H1 (cell line): ENCODE measurements at regions not wholly inside any gene's neighbourhood (a gene's known extent, or its start where the extent isn't known, plus 50 kb on each side); places are given as distances from the start of the nearest gene placed in this dataset.

Experiments
- CTCF ChIA-PET: fragments of 300-600 bp; sonication (Branson Sonifier 250); formaldehyde crosslinking; loops from one replicate; lab custom pipeline; 2021; ENCODE audit not compliant: partially characterized antibody; lab: Charles Lee
- POLR2A ChIA-PET: fragments of 300-600 bp; sonication (Branson Sonifier 250); formaldehyde crosslinking; loops from one replicate; lab custom pipeline; 2021; ENCODE audit warnings: inconsistent platforms; ENCODE audit not compliant: partially characterized antibody; lab: Charles Lee
- DNase-seq, 2 experiments: peaks; one replicate each; pipeline versions ENCODE4 v3.0.0 to v3.0.0-alpha.2; 2010 to 2022; ENCODE audit warnings: low spot score in 2 of 2, low read depth in 1 of 2, mixed read lengths in 1 of 2
- FAIRE-seq: peaks from 2 replicates; lab custom pipeline; 2011; peaks lifted over from hg19 to GRCh38; lab: Jason Lieb, UNC
- H2AFZ ChIP-seq: 2 replicates; pipeline ENCODE4 v1.8.1; 2012; ENCODE audit warnings: low read length, inconsistent platforms
- H2AK5ac ChIP-seq: 2 replicates; pipeline ENCODE4 v1.6.1; 2013; ENCODE audit warnings: low read depth, low read length
- H2BK120ac ChIP-seq: replicated peaks from 2 replicates; pipeline ENCODE3; 2013; ENCODE audit warnings: low read depth, low read length, inconsistent platforms
- H2BK12ac ChIP-seq: 2 replicates; pipeline ENCODE4 v1.6.1; 2013; ENCODE audit warnings: low read depth, low read length
- H2BK15ac ChIP-seq: 2 replicates; pipeline ENCODE4 v1.6.1; 2013; ENCODE audit warnings: low read length
- H2BK20ac ChIP-seq: 2 replicates; pipeline ENCODE4 v1.6.1; 2013; ENCODE audit warnings: low read length
- H2BK5ac ChIP-seq: 2 replicates; pipeline ENCODE4 v1.6.1; 2013; ENCODE audit warnings: low read depth, low read length
- H3K14ac ChIP-seq: 2 replicates; pipeline ENCODE4 v1.6.1; 2013; ENCODE audit warnings: inconsistent platforms; ENCODE audit not compliant: insufficient read length
- H3K18ac ChIP-seq: 2 replicates; pipeline ENCODE4 v1.6.1; 2013; ENCODE audit warnings: low read length; ENCODE audit errors: extremely low read depth
- H3K23ac ChIP-seq: 2 replicates; pipeline ENCODE4 v1.6.1; 2013; ENCODE audit warnings: inconsistent platforms; ENCODE audit not compliant: insufficient read length
- H3K23me2 ChIP-seq: 2 replicates; pipeline ENCODE4 v1.6.1; 2013; ENCODE audit warnings: low read depth, low read length
- H3K27ac ChIP-seq: 2 replicates; pipeline ENCODE4 v1.6.1; 2011; ENCODE audit warnings: low read depth, low read length, inconsistent platforms
- H3K27me3 ChIP-seq, 4 experiments: replicated peaks in 1 of 4; 1 replicate in 1 of 4; 2 replicates in 3 of 4; pipeline versions ENCODE4 v1.6.1 to v1.8.1; 2011 to 2013; ENCODE audit warnings: low read length in 3 of 4, mild to moderate bottlenecking in 3 of 4, inconsistent platforms in 2 of 4, mixed read lengths in 2 of 4, moderate library complexity in 1 of 4; ENCODE audit not compliant: control insufficient read depth in 3 of 4, insufficient read depth in 3 of 4; ENCODE audit errors: extremely low read depth in 1 of 4
- H3K36me3 ChIP-seq, 4 experiments: 2 replicates each; pipeline versions ENCODE4 v1.6.1 to v1.8.1; 2011 to 2013; ENCODE audit warnings: mild to moderate bottlenecking in 4 of 4, low read length in 3 of 4, moderate library complexity in 2 of 4, control low read depth in 1 of 4, inconsistent platforms in 1 of 4; ENCODE audit not compliant: insufficient read depth in 4 of 4, control insufficient read depth in 2 of 4
- H3K4ac ChIP-seq: replicated peaks from 2 replicates; pipeline ENCODE3; 2013; ENCODE audit warnings: low read length, low read depth, mixed read lengths, inconsistent platforms; ENCODE audit not compliant: insufficient read length
- H3K4me1 ChIP-seq, 4 experiments: replicated peaks in 1 of 4; 1 replicate in 1 of 4; 2 replicates in 3 of 4; pipeline versions ENCODE4 v1.6.1 to v1.8.1; 2011 to 2013; ENCODE audit warnings: low read length in 3 of 4, inconsistent platforms in 2 of 4, mixed read lengths in 1 of 4; ENCODE audit not compliant: insufficient read depth in 4 of 4, control insufficient read depth in 3 of 4
- H3K4me2 ChIP-seq, 2 experiments: 2 replicates each; pipeline versions ENCODE4 v1.6.1 to v1.8.1; 2011 to 2013; ENCODE audit warnings: low read depth in 2 of 2, low read length in 2 of 2, control low read depth in 1 of 2, inconsistent platforms in 1 of 2, mild to moderate bottlenecking in 1 of 2; ENCODE audit not compliant: insufficient read depth in 1 of 2
- H3K4me3 ChIP-seq, 4 experiments: fragments of 200-600, 300-600 bp in 1 of 4; sonication (generic), shearing (Covaris generic), sonication (Bioruptor Twin) in 1 of 4; 2 replicates each; pipeline versions ENCODE4 v1.5.1 to v1.8.1; 2011 to 2016; ENCODE audit warnings: low read length in 4 of 4, low read depth in 3 of 4, control low read depth in 2 of 4, inconsistent platforms in 2 of 4, mild to moderate bottlenecking in 2 of 4, mixed read lengths in 1 of 4, moderate library complexity in 1 of 4; ENCODE audit not compliant: insufficient read depth in 2 of 4; ENCODE audit errors: extremely low read depth in 1 of 4
- H3K56ac ChIP-seq: replicated peaks from 2 replicates; pipeline ENCODE3; 2013; ENCODE audit warnings: low read depth, mild to moderate bottlenecking, mixed read lengths, low read length, inconsistent platforms; ENCODE audit not compliant: insufficient read length
- H3K79me1 ChIP-seq: 2 replicates; pipeline ENCODE4 v1.6.1; 2013; ENCODE audit warnings: low read depth, low read length, control low read depth
- H3K79me2 ChIP-seq, 2 experiments: 2 replicates each; pipeline versions ENCODE4 v1.6.1 to v1.8.1; 2012 to 2013; ENCODE audit warnings: low read length in 2 of 2, mild to moderate bottlenecking in 2 of 2, inconsistent platforms in 1 of 2; ENCODE audit not compliant: insufficient read depth in 2 of 2, control insufficient read depth in 1 of 2
- H3K9ac ChIP-seq, 4 experiments: replicated peaks in 1 of 4; 1 replicate in 1 of 4; 2 replicates in 3 of 4; pipeline versions ENCODE4 v1.6.1 to v1.8.1; 2011 to 2013; ENCODE audit warnings: low read depth in 3 of 4, low read length in 3 of 4, control low read depth in 2 of 4, mild to moderate bottlenecking in 2 of 4, moderate library complexity in 2 of 4, inconsistent platforms in 1 of 4; ENCODE audit errors: extremely low read depth in 1 of 4
- H3K9me3 ChIP-seq, 2 experiments: 2 replicates each; pipeline versions ENCODE4 v1.6.1 to v1.8.1; 2012 to 2013; ENCODE audit warnings: mild to moderate bottlenecking in 2 of 2, moderate library complexity in 2 of 2, control low read depth in 1 of 2, inconsistent platforms in 1 of 2, low read depth in 1 of 2, low read length in 1 of 2, mixed read lengths in 1 of 2; ENCODE audit not compliant: insufficient read depth in 2 of 2
- H4K20me1 ChIP-seq, 2 experiments: replicated peaks in 1 of 2; 2 replicates each; pipeline versions ENCODE3 to v1.8.1; 2011 to 2013; ENCODE audit warnings: inconsistent platforms in 2 of 2, low read length in 2 of 2, mild to moderate bottlenecking in 1 of 2; ENCODE audit not compliant: insufficient read depth in 2 of 2, control insufficient read depth in 1 of 2
- H4K5ac ChIP-seq: 2 replicates; pipeline ENCODE4 v1.6.1; 2013; ENCODE audit warnings: low read length, low read depth, mixed read lengths, inconsistent platforms; ENCODE audit not compliant: insufficient read length
- H4K8ac ChIP-seq: 2 replicates; pipeline ENCODE4 v1.8.0; 2013; ENCODE audit warnings: mild to moderate bottlenecking, moderate library complexity, low read length, inconsistent platforms; ENCODE audit not compliant: insufficient read depth; ENCODE audit errors: extremely low read depth
- H4K91ac ChIP-seq: replicated peaks from 2 replicates; pipeline ENCODE3; 2013; ENCODE audit warnings: low read length, mixed read lengths, inconsistent platforms; ENCODE audit not compliant: insufficient read length
- BRCA1 ChIP-seq: IDR thresholded peaks from 2 replicates; pipeline ENCODE4 v1.6.1; 2012; ENCODE audit warnings: low read depth, low read length, improper control_type of control experiment
- CHD2 ChIP-seq: IDR thresholded peaks from 2 replicates; pipeline ENCODE4 v1.6.1; 2012; ENCODE audit warnings: low read length, improper control_type of control experiment
- KDM4A ChIP-seq: IDR thresholded peaks from one replicate; pipeline ENCODE4 v1.7.1; 2012; ENCODE audit warnings: low read depth, mild to moderate bottlenecking, moderate library complexity, low read length, inconsistent platforms; ENCODE audit not compliant: severe bottlenecking
- NANOG ChIP-seq: IDR thresholded peaks from 2 replicates; pipeline ENCODE4 v1.6.1; 2011; ENCODE audit warnings: low read length, low read depth, mild to moderate bottlenecking, inconsistent platforms; ENCODE audit not compliant: insufficient read depth, poor library complexity, severe bottlenecking
- RFX5 ChIP-seq: IDR thresholded peaks from 2 replicates; pipeline ENCODE4 v1.6.1; 2011; ENCODE audit warnings: low read depth, low read length, improper control_type of control experiment, borderline replicate concordance
- RXRA ChIP-seq: IDR thresholded peaks from 2 replicates; pipeline ENCODE4 v1.6.1; 2011; ENCODE audit warnings: low read depth, mild to moderate bottlenecking, low read length, moderate library complexity; ENCODE audit not compliant: insufficient read depth
- SIN3A ChIP-seq, 2 experiments: IDR thresholded peaks in 1 of 2; conservative IDR thresholded peaks in 1 of 2; 2 replicates each; pipeline ENCODE4 v1.6.1; 2011 to 2012; ENCODE audit warnings: low read length in 2 of 2, improper control_type of control experiment in 1 of 2, low read depth in 1 of 2, mild to moderate bottlenecking in 1 of 2
- TAF7 ChIP-seq: optimal IDR thresholded peaks from 2 replicates; pipeline ENCODE3; 2011; ENCODE audit warnings: low read depth, mild to moderate bottlenecking, inconsistent platforms, low read length, moderate library complexity, borderline replicate concordance
- WGBS, 2 experiments: shearing (Covaris generic) in 1 of 2; methylation state at CpG; one replicate each; pipeline versions ENCODE4 v1.1.6 to v1.1.7; 2013 to 2015; ENCODE audit warnings: low lambda C conversion rate in 2 of 2, mixed read lengths in 2 of 2, inconsistent platforms in 1 of 2, low coverage in 1 of 2, missing lambda C conversion rate in 1 of 2; ENCODE audit not compliant: insufficient replicate concordance in 2 of 2, insufficient coverage in 1 of 2, insufficient read length in 1 of 2; ENCODE audit errors: extremely low coverage in 1 of 2, missing lambda C conversion rate in 1 of 2; 5-methylcytosine and 5-hydroxymethylcytosine counted together
- TF ChIP-seq, protein P1 (sequence below): IDR thresholded peaks from 2 replicates; pipeline ENCODE4 v1.6.1; 2011; ENCODE audit warnings: low read depth, mild to moderate bottlenecking, low read length; ENCODE audit not compliant: insufficient read depth
- TF ChIP-seq, protein P2 (sequence below), 3 experiments: IDR thresholded peaks; 1 replicate in 2 of 3; 2 replicates in 1 of 3; pipeline versions ENCODE4 v1.5.1 to v1.6.1; 2011; ENCODE audit warnings: low read length in 3 of 3, mild to moderate bottlenecking in 3 of 3, inconsistent platforms in 2 of 3, low read depth in 1 of 3, moderate library complexity in 1 of 3; ENCODE audit not compliant: insufficient read depth in 1 of 3; ENCODE audit errors: control extremely low read depth in 1 of 3

GRCh38 chr16:79668502-79668901 is 68.0 kb upstream of the MAF start:
- no peak overlapping the region for H4K8ac ChIP-seq
- H3K23me2 ChIP-seq, result no peaks in the 10 kb centered on the region
- no peak overlapping the region for H2AK5ac ChIP-seq
- no peak overlapping the region for H3K4ac ChIP-seq
- no peaks in the 10 kb centered on the region for H3K4me1 ChIP-seq
- H3K18ac ChIP-seq, result no peak overlapping the region
- H3K79me1 ChIP-seq, result no peaks in the 10 kb centered on the region
- no peaks in the 10 kb centered on the region for H3K27me3 ChIP-seq
- no peaks in the 10 kb centered on the region for H3K79me2 ChIP-seq
- WGBS, 2 experiments, result 87% methylated on average over 4 of the region's 4 CpGs; no CpG with 5 or more reads in 1 of the 2 experiments
- H3K9me3 ChIP-seq, result peaks cover 0 to 4% of the 10 kb centered on the region in 2 experiments; a peak in 2 of 4 replicates
- H3K27ac ChIP-seq, result no peak overlapping the region
- no peak overlapping the region for H4K5ac ChIP-seq
- DNase-seq (no peak), FAIRE-seq (no peak)
- ChIA-PET POLR2A (no interaction called here), CTCF (no interaction called here)
- no peak overlapping the region for H3K23ac ChIP-seq
- H2BK20ac ChIP-seq, result no peak overlapping the region
- H3K4me3 ChIP-seq, result no peak overlapping the region
- no peak overlapping the region for H3K4me2 ChIP-seq
- H2BK120ac ChIP-seq, result no peak overlapping the region
- no peak overlapping the region for H3K56ac ChIP-seq
- H4K91ac ChIP-seq, result no peak overlapping the region
- no peak overlapping the region for H2AFZ ChIP-seq
- no peaks in the 10 kb centered on the region for H3K36me3 ChIP-seq
- no peak overlapping the region for H2BK5ac ChIP-seq
- no peak overlapping the region for H2BK12ac ChIP-seq
- H3K14ac ChIP-seq, result no peak overlapping the region
- H3K9ac ChIP-seq, result no peak overlapping the region
- no peaks in the 10 kb centered on the region for H4K20me1 ChIP-seq
- no peak overlapping the region for H2BK15ac ChIP-seq
- TF ChIP-seq, protein P1, sequence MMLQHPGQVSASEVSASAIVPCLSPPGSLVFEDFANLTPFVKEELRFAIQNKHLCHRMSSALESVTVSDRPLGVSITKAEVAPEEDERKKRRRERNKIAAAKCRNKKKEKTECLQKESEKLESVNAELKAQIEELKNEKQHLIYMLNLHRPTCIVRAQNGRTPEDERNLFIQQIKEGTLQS, result no peak
- no peak for TF ChIP-seq RXRA
- TF ChIP-seq TAF7, result no peak
- no peak for TF ChIP-seq BRCA1
- TF ChIP-seq CHD2, result no peak
- TF ChIP-seq RFX5, result no peak
- no peak for TF ChIP-seq KDM4A
- TF ChIP-seq, protein P2, sequence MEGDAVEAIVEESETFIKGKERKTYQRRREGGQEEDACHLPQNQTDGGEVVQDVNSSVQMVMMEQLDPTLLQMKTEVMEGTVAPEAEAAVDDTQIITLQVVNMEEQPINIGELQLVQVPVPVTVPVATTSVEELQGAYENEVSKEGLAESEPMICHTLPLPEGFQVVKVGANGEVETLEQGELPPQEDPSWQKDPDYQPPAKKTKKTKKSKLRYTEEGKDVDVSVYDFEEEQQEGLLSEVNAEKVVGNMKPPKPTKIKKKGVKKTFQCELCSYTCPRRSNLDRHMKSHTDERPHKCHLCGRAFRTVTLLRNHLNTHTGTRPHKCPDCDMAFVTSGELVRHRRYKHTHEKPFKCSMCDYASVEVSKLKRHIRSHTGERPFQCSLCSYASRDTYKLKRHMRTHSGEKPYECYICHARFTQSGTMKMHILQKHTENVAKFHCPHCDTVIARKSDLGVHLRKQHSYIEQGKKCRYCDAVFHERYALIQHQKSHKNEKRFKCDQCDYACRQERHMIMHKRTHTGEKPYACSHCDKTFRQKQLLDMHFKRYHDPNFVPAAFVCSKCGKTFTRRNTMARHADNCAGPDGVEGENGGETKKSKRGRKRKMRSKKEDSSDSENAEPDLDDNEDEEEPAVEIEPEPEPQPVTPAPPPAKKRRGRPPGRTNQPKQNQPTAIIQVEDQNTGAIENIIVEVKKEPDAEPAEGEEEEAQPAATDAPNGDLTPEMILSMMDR (IDR thresholded peaks at IDR 0.05; ENCODE audit: control extremely low read depth in 1 of 3, insufficient read depth in 1 of 3, low read depth in 1 of 3, low read length in 3 of 3), result no peak
- no peak for TF ChIP-seq SIN3A (conservative IDR thresholded peaks at IDR 0.05 in 1 of 2, IDR thresholded peaks at IDR 0.05 in 1 of 2; ENCODE audit: low read depth in 1 of 2, low read length in 2 of 2)
- TF ChIP-seq NANOG, result no peak
